GM18508 (cell line): ENCODE measurements at regions not wholly inside any gene's neighbourhood (a gene's known extent, or its start where the extent isn't known, plus 50 kb on each side); places are given as distances from the start of the nearest gene placed in this dataset.
A peak's percentile ranks its signal among the peaks of the same experiment; 100 is the strongest.
"Not testable (repeated sequence)": the region's sequence is repeated elsewhere in the genome, so short reads cannot be mapped to it uniquely, and the experiment has no call there.

Experiments
- ATAC-seq: cut with Tn5 transposase; IDR thresholded peaks from one replicate; pipeline ENCODE4 v1.9.1; 2021; ENCODE audit warnings: moderate number of reproducible peaks; ENCODE audit not compliant: insufficient read depth, unreplicated experiment

DNA sequence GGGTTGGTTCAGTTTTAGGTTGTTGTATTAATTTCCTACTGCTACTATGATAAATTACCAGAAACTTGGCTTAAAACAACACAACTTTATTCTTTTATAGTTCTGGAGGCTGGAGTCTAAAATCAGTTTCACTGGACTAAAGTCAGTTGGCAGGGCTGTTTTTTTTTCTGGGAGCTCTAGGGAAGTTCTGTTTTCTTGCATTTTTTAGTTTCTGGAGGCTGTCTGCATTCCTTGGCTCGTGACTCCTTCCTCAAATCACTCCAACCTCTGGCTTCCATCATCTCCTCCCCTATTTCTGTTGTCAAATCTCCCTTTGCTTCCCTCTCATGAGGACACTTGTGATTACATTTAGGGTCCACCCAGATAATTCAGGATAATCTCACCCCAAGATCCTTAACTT lies 51.3 kb upstream of the SUB1 start:
- no peak for ATAC-seq

GRCh38 chr5:32531885-32532520 lies 53.4 kb upstream of the SUB1 start:
- peak; percentile 30 for ATAC-seq

GRCh38 chr5:32527321-32527720 lies 58.0 kb upstream of the SUB1 start:
- not testable (repeated sequence) for ATAC-seq

DNA sequence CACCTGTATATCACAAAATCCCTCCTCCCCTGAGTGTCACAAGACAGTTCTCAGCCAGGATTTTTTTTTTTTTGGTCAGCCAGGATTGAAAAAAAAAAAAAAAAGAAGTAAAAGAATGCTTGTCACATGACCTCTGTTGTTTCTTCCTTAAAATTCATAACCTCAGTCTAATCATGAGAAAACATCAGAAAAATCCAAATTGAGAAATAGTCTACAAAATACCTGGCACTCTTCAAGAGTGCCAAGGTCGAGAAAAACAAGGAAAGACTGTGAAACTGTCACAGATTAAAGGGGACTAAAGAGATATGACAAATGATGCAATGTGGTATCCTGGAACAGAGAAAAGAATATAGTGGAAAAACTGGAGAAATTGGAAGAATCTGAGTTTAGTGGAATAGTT lies 58.5 kb upstream of the SUB1 start:
- no peak for ATAC-seq

- no peak for ATAC-seq
Observed at GRCh38 chr5:32523625-32524024, 61.7 kb upstream of the SUB1 start.

DNA sequence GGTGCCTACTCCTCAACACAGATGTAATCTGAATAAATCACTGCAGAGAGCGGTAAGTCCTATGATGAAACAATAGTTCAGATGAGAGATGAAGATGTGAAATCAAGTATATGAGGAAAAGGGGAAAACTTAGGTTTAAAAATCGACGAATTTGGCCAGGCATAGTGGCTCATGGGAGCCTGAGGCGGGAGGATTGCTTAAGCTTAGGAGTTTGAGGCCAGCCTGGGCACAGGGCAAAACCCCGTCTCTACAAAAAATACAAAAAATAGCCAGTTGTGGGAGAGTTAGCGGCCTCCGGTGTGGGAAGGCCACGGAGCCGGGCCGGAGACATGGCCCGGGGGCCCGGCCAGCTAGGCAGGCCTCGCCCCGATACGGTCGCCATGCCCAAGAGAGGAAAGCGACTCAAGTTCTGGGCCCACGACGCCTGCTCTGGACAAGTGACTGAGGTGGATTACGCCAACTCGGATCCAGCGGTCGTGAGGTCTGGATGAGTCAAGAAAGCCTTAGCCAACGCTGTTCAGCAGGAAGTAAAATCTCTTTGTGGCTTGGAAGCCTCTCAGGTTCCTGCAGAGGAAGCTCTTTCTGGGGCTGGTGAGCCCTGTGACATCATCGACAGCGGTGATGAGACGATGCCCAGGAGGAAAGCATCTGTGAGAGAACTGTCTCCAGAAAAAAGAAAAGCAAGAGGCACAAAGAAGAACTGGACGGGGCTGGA lies 62.8 kb upstream of the SUB1 start:
- ATAC-seq = no peak

- ATAC-seq = no peak
Observed at GRCh38 chr5:32521481-32521880, 63.9 kb upstream of the SUB1 start.

- no peak for ATAC-seq
Observed at GRCh38 chr5:32520972-32521371, 64.4 kb upstream of the SUB1 start.

- no peak for ATAC-seq
Observed at GRCh38 chr5:32520356-32520755, 65.0 kb upstream of the SUB1 start.

DNA sequence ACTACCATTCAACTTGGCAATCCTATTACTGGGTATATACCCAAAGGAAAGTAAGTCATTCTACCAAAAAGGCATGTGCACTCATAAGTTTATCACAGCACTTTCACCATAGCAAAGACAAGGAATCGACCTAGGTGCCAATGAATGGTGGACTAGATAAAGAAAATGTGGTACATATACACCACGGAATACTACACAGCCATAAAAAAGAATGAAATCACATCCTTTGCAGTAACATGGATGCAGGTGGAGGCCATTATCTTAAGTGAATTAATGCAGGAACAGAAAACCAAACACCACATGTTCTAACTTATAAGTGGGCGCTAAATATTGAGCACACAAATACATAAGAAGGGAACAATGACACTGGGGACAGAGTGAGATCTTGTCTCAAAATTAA lies 65.8 kb upstream of the SUB1 start:
- no peak for ATAC-seq

- no peak for ATAC-seq
Observed at GRCh38 chr5:32514806-32515205, 70.3 kb upstream of the ZFR start.

- ATAC-seq = no peak
Observed at GRCh38 chr5:32512926-32513325, 68.4 kb upstream of the ZFR start.

DNA sequence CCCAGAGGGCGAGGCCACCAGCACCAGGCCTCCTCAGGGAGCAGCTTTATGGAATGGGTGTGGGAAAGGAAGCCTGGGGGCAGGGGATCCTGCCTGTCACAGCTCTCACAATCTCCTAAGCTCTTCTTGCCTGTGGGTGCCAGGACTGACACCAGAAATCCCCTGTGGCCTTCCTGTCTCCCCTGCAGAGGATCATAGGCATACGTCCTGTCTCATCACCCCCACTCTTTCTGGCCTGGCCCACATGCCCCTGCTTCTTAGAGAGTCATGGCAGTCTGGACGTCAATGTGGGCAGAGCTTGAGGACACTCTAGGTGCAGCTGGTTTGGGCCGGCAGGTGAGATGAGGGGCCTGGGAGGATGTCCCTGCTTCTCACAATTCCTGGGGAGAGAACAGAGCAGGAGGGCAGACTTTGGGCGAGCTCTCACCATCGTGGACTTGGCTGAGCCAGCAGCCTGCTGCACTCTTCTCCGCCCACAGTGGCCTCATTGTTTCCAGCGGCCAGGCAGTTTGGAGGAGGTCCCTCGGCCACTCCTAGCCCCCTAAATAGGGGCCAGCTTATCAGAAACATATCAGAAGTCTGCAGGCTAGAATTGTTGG lies 67.3 kb upstream of the ZFR start:
- ATAC-seq = no peak

DNA sequence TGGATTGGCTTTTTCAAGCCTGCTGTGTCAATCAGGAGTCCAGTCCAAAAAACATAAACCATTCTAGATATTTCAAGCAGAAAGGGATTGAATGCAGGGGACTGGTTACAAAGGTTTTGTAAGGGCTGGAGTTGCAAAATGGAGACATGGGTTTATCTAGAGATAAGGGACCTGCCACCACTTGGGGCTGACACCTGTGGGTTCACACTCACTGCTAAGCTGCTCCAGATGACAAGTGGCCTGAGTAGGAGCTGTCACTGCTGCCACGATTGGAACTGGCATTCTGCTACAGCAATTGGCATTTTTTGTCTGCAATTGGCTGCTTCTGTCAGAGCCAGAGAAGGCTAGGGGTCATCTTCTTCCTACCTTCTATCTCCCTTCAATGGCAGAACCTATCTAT lies 66.3 kb upstream of the ZFR start:
- ATAC-seq = no peak

GRCh38 chr5:32508806-32509805 lies 64.6 kb upstream of the ZFR start:
- no peak for ATAC-seq

DNA sequence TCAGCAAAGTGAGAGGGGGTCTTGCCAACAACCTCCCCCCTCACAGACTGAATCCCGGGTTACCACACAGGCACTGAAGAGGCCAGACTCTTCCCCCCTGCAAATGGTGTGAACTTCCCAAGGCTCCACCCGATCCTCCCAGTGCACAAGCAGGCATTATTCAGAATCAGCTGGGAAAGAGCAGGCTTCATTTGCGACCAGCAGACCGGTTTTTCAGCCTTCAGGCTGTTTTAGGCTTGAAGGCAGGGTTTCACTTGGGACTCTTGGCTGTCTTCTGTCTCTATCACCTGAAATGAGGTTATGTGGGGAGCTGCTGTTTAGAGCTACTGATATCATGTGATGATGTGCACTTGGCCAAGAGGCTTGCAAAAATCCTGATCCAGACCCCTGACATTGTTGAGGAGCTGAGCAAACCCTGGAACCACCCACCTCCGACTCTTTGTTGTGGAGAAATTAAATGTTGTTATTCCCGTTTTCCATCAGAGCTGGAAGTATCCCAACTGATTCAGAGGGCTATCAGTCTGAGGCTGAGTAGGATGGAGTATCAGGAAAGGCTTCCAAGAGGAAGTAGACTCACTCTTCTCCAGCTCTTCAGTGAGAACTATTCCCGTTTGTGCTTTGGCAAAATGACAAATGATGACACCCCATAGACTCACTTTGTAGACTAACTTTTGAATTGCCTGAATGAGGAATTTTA lies 63.3 kb upstream of the ZFR start:
- ATAC-seq = no peak

GRCh38 chr5:32506799-32507198 lies 62.3 kb upstream of the ZFR start:
- no peak for ATAC-seq

- no peak for ATAC-seq
Observed at GRCh38 chr5:32506201-32506661, 61.7 kb upstream of the ZFR start.

DNA sequence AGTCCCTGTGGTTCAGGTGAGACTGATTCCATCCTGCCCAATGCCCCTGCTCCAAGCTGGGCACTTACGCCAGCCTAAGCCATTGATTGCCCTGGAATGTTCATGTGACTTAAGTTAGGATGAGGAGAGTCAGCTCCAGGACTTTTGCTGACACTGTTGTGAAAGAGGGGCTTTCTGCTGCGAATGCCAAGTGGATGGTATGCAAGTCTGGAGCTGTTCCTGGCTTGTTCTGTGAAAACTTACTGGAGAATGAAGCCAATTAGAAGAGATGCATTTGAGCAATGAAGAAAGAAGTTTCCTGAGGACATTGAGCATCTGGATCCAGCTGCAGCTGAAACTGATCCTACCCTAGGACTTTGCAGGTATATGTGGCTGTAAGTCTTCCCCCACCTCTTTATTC lies 61.2 kb upstream of the ZFR start:
- no peak for ATAC-seq

DNA sequence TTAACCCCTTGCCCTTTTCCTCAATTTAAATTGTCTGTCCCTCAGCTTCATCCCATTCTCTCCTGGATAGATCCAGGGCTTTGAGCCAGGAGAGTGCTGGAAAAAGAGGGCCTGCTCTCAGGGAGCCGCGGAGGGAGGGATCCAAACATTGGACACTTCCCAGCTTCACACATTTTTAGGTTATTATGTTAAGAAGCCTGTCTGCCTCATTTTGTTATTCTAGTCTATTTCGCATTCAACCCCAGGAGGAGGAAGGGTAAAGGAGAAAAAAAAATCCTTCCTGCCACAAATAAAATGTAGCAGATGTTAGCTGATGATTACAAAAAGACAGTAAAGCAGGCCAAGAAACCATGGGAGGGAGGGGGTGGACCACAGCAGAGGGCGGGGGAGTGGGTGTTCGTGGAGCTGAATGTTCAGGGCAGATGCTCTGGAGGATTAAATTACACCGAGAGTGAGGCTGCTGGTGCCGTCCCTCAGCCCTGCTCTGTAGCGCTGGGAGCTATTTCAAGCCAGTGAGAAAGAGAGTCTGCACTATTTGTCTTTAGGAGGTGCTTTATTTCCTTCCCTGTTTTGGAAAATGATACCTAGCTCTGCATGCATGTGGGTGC lies 60.6 kb upstream of the ZFR start:
- ATAC-seq = no peak
